ENCODE measurements at regions not wholly inside any gene's neighbourhood (a gene's known extent, or its start where the extent isn't known, plus 50 kb on each side); places are given as distances from the start of the nearest gene placed in this dataset.

GRCh38 chr12:5223881-5224280, 180.2 kb downstream of the KCNA5 start:
- TF ChIP-seq CTCF (conservative IDR thresholded peaks at IDR 0.05 in 1 of 2, IDR thresholded peaks at IDR 0.05 in 1 of 2; ENCODE audit: extremely low read depth in 1 of 2, insufficient read depth in 1 of 2, low read depth in 1 of 2, low read length in 2 of 2): no peak
- TF ChIP-seq EZH2 (IDR thresholded peaks at IDR 0.05; ENCODE audit: borderline replicate concordance, low read length): no peak
